IMR-90 (cell line): ENCODE measurements at regions not wholly inside any gene's neighbourhood (a gene's known extent, or its start where the extent isn't known, plus 50 kb on each side); places are given as distances from the start of the nearest gene placed in this dataset.

Experiments
- ATAC-seq: fragments of 200-7000 bp; cut with Tn5 transposase; 2 replicates; pipeline ENCODE4 v1.9.1; 2020; ENCODE audit warnings: low read depth, mild to moderate bottlenecking, moderate library complexity
- BruUV-seq: library from RNA; stranded (reverse); fragments of 400-500 nt; replicated peaks from 2 replicates; lab custom pipeline; 2021; lab: Mats Ljungman, UMichigan
- CTCF ChIA-PET: fragments of 300-600 bp; formaldehyde crosslinking; extraction: SDS; loops from one replicate; lab custom pipeline; 2021; ENCODE audit warnings: antibody characterized with exemption; lab: Yijun Ruan, JAX
- POLR2A ChIA-PET: fragments of 300-600 bp; sonication (Branson Sonifier 250); formaldehyde crosslinking; loops from one replicate; lab custom pipeline; 2022; ENCODE audit warnings: antibody characterized with exemption; ENCODE audit not compliant: unreplicated experiment; lab: Charles Lee
- DNase-seq: peaks from one replicate; pipeline ENCODE4 v3.0.0; 2013
- H2AFZ ChIP-seq: replicated peaks from 2 replicates; pipeline ENCODE3; 2013; ENCODE audit warnings: low read length, mild to moderate bottlenecking; ENCODE audit not compliant: poor library complexity
- H2AK5ac ChIP-seq: 2 replicates; pipeline ENCODE4 v1.6.1; 2013; ENCODE audit warnings: low read depth, low read length, inconsistent platforms
- H2AK9ac ChIP-seq: replicated peaks from 2 replicates; pipeline ENCODE3; 2013; ENCODE audit warnings: mild to moderate bottlenecking, low read depth, low read length, moderate library complexity; ENCODE audit not compliant: poor library complexity
- H2BK120ac ChIP-seq: 2 replicates; pipeline ENCODE4 v1.6.1; 2013; ENCODE audit warnings: low read depth, low read length, inconsistent platforms
- H2BK15ac ChIP-seq: 3 replicates; pipeline ENCODE4 v1.6.1; 2013; ENCODE audit warnings: low read depth, low read length, inconsistent platforms
- H2BK20ac ChIP-seq: 2 replicates; pipeline ENCODE4 v1.6.1; 2013; ENCODE audit warnings: low read depth, mild to moderate bottlenecking, inconsistent platforms, low read length, moderate library complexity
- H2BK5ac ChIP-seq: 2 replicates; pipeline ENCODE4 v1.6.1; 2013; ENCODE audit warnings: mild to moderate bottlenecking, low read depth, low read length, inconsistent platforms; ENCODE audit not compliant: poor library complexity, severe bottlenecking
- H3K14ac ChIP-seq: replicated peaks from 2 replicates; pipeline ENCODE4 v1.6.1; 2013; ENCODE audit warnings: low read depth, low read length, inconsistent platforms
- H3K18ac ChIP-seq: 2 replicates; pipeline ENCODE4 v1.6.1; 2013; ENCODE audit warnings: low read depth, low read length, control low read depth
- H3K23ac ChIP-seq: 2 replicates; pipeline ENCODE4 v1.6.1; 2013; ENCODE audit warnings: low read depth, low read length, inconsistent platforms
- H3K27ac ChIP-seq: 2 replicates; pipeline ENCODE4 v1.5.1; 2013; ENCODE audit warnings: mild to moderate bottlenecking, control low read depth, low read length; ENCODE audit not compliant: insufficient read depth
- H3K27me3 ChIP-seq: 2 replicates; pipeline ENCODE4 v1.6.1; 2013; ENCODE audit warnings: low read length; ENCODE audit not compliant: control insufficient read depth, insufficient read depth
- H3K36me3 ChIP-seq: 2 replicates; pipeline ENCODE4 v1.6.1; 2013; ENCODE audit warnings: low read length, mixed read lengths; ENCODE audit not compliant: control insufficient read depth, insufficient read depth
- H3K4ac ChIP-seq: 2 replicates; pipeline ENCODE4 v1.6.1; 2013; ENCODE audit warnings: low read depth, low read length, inconsistent platforms
- H3K4me1 ChIP-seq: 2 replicates; pipeline ENCODE4 v1.6.1; 2013; ENCODE audit warnings: low read length, mixed read lengths; ENCODE audit not compliant: control insufficient read depth, insufficient read depth
- H3K4me2 ChIP-seq: 2 replicates; pipeline ENCODE4 v1.6.1; 2013; ENCODE audit warnings: low read depth, mild to moderate bottlenecking, control low read depth, low read length, moderate library complexity
- H3K4me3 ChIP-seq: 2 replicates; pipeline ENCODE4 v1.5.1; 2013; ENCODE audit warnings: low read depth, mild to moderate bottlenecking, control low read depth, low read length, moderate library complexity; ENCODE audit not compliant: insufficient read depth
- H3K56ac ChIP-seq: 2 replicates; pipeline ENCODE4 v1.6.1; 2013; ENCODE audit warnings: low read length, inconsistent platforms; ENCODE audit not compliant: insufficient read depth; ENCODE audit errors: extremely low read depth
- H3K79me1 ChIP-seq, 2 experiments: 2 replicates each; pipeline ENCODE4 v1.6.1; 2013; ENCODE audit warnings: low read length in 2 of 2, inconsistent platforms in 1 of 2, low read depth in 1 of 2
- H3K9ac ChIP-seq: 2 replicates; pipeline ENCODE4 v1.6.1; 2013; ENCODE audit warnings: low read depth, low read length, control low read depth
- H3K9me1 ChIP-seq: 2 replicates; pipeline ENCODE4 v1.6.1; 2013; ENCODE audit warnings: low read length, inconsistent platforms; ENCODE audit not compliant: insufficient read depth
- H3K9me3 ChIP-seq: 2 replicates; pipeline ENCODE4 v1.6.1; 2013; ENCODE audit warnings: low read length; ENCODE audit not compliant: control insufficient read depth, insufficient read depth
- H4K20me1 ChIP-seq: 2 replicates; pipeline ENCODE4 v1.6.1; 2013; ENCODE audit warnings: low read length, inconsistent platforms; ENCODE audit not compliant: insufficient read depth
- H4K5ac ChIP-seq: 2 replicates; pipeline ENCODE4 v1.6.1; 2013; ENCODE audit warnings: mild to moderate bottlenecking, low read depth, low read length, control low read depth
- H4K8ac ChIP-seq, 2 experiments: 2 replicates each; pipeline ENCODE4 v1.6.1; 2013; ENCODE audit warnings: low read depth in 2 of 2, low read length in 2 of 2, control low read depth in 1 of 2, inconsistent platforms in 1 of 2
- H4K91ac ChIP-seq: 2 replicates; pipeline ENCODE4 v1.6.1; 2013; ENCODE audit warnings: low read depth, low read length, inconsistent platforms; ENCODE audit not compliant: insufficient read depth
- MAFK ChIP-seq: IDR thresholded peaks from 2 replicates; pipeline ENCODE4 v1.6.1; 2012; ENCODE audit warnings: low read depth, low read length, improper control_type of control experiment
- MXI1 ChIP-seq: IDR thresholded peaks from 2 replicates; pipeline ENCODE4 v1.6.1; 2012; ENCODE audit warnings: low read depth, mild to moderate bottlenecking, low read length, moderate library complexity, borderline replicate concordance
- POLR2A ChIP-seq: IDR thresholded peaks from 2 replicates; pipeline ENCODE4 v1.6.1; 2012; ENCODE audit warnings: mild to moderate bottlenecking, low read depth, low read length
- RAD21 ChIP-seq: IDR thresholded peaks from 2 replicates; pipeline ENCODE4 v1.6.1; 2012; ENCODE audit warnings: low read length, improper control_type of control experiment
- RFX5 ChIP-seq: IDR thresholded peaks from 2 replicates; pipeline ENCODE4 v1.8.0; 2012; ENCODE audit warnings: low read depth, mild to moderate bottlenecking, low read length, moderate library complexity
- SMC3 ChIP-seq: fragments of 150-350 bp; IDR thresholded peaks from 2 replicates; pipeline ENCODE4 v1.6.1; 2016; ENCODE audit warnings: low read depth, mild to moderate bottlenecking, antibody characterized with exemption, low read length, moderate library complexity
- WGBS, 2 experiments: methylation state at CpG; one replicate each; pipeline versions ENCODE4 v1.1.5 to v1.1.7; 2013; ENCODE audit warnings: missing lambda C conversion rate in 2 of 2; ENCODE audit not compliant: insufficient read length in 1 of 2; ENCODE audit errors: extremely low coverage in 2 of 2; 5-methylcytosine and 5-hydroxymethylcytosine counted together
- dilution Hi-C: fragments of 300-500 bp; cut with HindIII; formaldehyde crosslinking; loops from one replicate; pipeline ENCODE4 v1.14.3; 2018; ENCODE audit warnings: low sequenced_read_pairs; ENCODE audit not compliant: unreplicated experiment
- in situ Hi-C: fragments of 300-500 bp; cut with MboI; formaldehyde crosslinking; loops from 3 replicates; pipeline ENCODE4 v1.14.3; 2019; ENCODE audit warnings: low sequenced_read_pairs, inconsistent platforms, mixed read lengths
- intact Hi-C: fragments of 100-400 bp; cut with micrococcal nuclease; formaldehyde crosslinking; loops from 2 replicates; pipeline ENCODE4 v1.10.0; 2022
- TF ChIP-seq, protein P1 (sequence below): fragments of 150-350 bp; IDR thresholded peaks from 2 replicates; pipeline ENCODE4 v1.6.1; 2017; ENCODE audit warnings: mild to moderate bottlenecking, antibody characterized with exemption, low read length, low read depth

DNA sequence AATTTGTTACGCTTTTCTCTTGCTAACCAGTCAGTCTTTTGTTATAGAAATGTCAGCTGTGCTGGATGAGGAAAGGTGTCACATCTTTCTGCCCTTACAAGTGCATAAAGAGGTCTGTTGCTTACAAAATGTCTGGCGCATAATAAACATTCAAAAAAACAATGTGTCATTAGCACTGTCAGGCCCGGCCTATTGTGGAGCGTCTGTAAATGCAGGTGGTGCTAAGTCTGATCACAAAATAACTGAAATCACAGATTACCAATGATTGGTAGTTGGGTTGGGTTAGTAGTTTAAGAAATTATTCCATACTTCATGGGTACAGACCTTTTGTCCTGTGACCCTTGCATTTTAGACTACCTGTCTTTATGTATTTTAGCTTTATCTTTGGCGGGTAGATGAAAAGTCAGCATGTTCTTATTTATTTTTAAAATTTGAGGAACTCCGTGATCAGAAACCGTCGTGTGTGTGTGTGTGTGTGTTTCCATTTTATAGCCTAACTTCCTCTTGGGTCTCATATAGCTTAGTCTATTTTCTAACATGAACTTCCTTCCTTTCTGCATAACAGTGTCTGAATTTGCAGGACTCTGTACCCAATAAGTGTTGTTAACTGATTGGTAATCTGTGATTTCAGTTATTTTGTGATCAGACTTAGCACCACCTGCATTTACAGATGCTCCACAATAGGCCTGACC, 88.1 kb upstream of the IFNGR1 start:
- Histone ChIP-seq H3K9ac (no peak overlapping the region), H4K8ac (no peak overlapping the region), H3K14ac (no peak overlapping the region), H4K5ac (no peak overlapping the region), H4K20me1 (no peaks in the 10 kb centered on the region), H3K18ac (no peak overlapping the region), H2AK9ac (no peak overlapping the region), H3K56ac (no peak overlapping the region), H3K27ac (no peak overlapping the region), H2BK5ac (no peak overlapping the region), H3K4me2 (no peak overlapping the region), H3K4me1 (no peaks in the 10 kb centered on the region), H3K36me3 (no peaks in the 10 kb centered on the region), H3K9me3 (no peaks in the 10 kb centered on the region), H2BK15ac (no peak overlapping the region), H3K4ac (no peak overlapping the region), H2AFZ (no peak overlapping the region), H3K27me3 (peaks cover 7% of the 10 kb centered on the region; the same call in 1 of the 2 replicates), H3K23ac (no peak overlapping the region), H3K79me1 (no peaks in the 10 kb centered on the region), H3K9me1 (no peaks in the 10 kb centered on the region), H4K91ac (no peak overlapping the region), H2BK20ac (no peak overlapping the region), H2BK120ac (no peak overlapping the region), H2AK5ac (no peak overlapping the region), H3K4me3 (no peak overlapping the region)
- DNase-seq, result no peak
- intact Hi-C loops (no loop called here), dilution Hi-C loops (no loop called here), in situ Hi-C loops (no loop called here)
- CTCF ChIA-PET, result no interaction called here
- BruUV-seq, result no TSS peak
- TF ChIP-seq MXI1 (no peak), RFX5 (no peak), RAD21 (no peak), MAFK (no peak), SMC3 (no peak), POLR2A (no peak)
- TF ChIP-seq, protein P1, sequence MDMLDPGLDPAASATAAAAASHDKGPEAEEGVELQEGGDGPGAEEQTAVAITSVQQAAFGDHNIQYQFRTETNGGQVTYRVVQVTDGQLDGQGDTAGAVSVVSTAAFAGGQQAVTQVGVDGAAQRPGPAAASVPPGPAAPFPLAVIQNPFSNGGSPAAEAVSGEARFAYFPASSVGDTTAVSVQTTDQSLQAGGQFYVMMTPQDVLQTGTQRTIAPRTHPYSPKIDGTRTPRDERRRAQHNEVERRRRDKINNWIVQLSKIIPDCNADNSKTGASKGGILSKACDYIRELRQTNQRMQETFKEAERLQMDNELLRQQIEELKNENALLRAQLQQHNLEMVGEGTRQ, result no peak
- POLR2A ChIA-PET, result no interaction called here
- ATAC-seq, result no peak
- WGBS, 2 experiments, result no CpG with 5 or more reads among the region's 8 CpGs
